Type B pancreatic cell (in vitro differentiated cells): ENCODE measurements at regions not wholly inside any gene's neighbourhood (a gene's known extent, or its start where the extent isn't known, plus 50 kb on each side); places are given as distances from the start of the nearest gene placed in this dataset.

Experiments
- DNase-seq: peaks from one replicate; pipeline ENCODE4 v3.0.0; 2021; ENCODE audit warnings: mixed read lengths; ENCODE audit not compliant: unreplicated experiment; ENCODE audit errors: extremely low spot score
- H3K27ac Mint-ChIP-seq: 2 replicates; pipeline ENCODE4 v1.8.0; 2021; ENCODE audit warnings: mild to moderate bottlenecking, mixed read lengths
- H3K27me3 Mint-ChIP-seq: 2 replicates; pipeline ENCODE4 v1.8.0; 2021; ENCODE audit warnings: mixed read lengths
- H3K36me3 Mint-ChIP-seq: 2 replicates; pipeline ENCODE4 v1.8.0; 2021; ENCODE audit warnings: mixed read lengths
- H3K4me1 Mint-ChIP-seq: one replicate; pipeline ENCODE4 v1.8.0; 2021; ENCODE audit warnings: mixed read lengths; ENCODE audit not compliant: unreplicated experiment
- H3K4me3 Mint-ChIP-seq: 2 replicates; pipeline ENCODE4 v1.8.0; 2021; ENCODE audit warnings: mild to moderate bottlenecking, mixed read lengths
- H3K9me3 Mint-ChIP-seq: 2 replicates; pipeline ENCODE4 v1.8.0; 2021; ENCODE audit warnings: mixed read lengths
- CTCF ChIP-seq: fragments of 200-600 bp; sonication (generic); conservative IDR thresholded peaks from 2 replicates; pipeline ENCODE4 v1.5.0; 2021; ENCODE audit warnings: antibody characterized with exemption, mild to moderate bottlenecking

GRCh38 chr6:12661432-12662089 is 55.0 kb upstream of the PHACTR1 start:
- Mint-ChIP-seq H3K4me1 (peaks cover 19% of the 10 kb centered on the region), H3K4me3 (no peak overlapping the region), H3K36me3 (no peaks in the 10 kb centered on the region), H3K9me3 (peaks cover 5% of the 10 kb centered on the region), H3K27ac (no peak overlapping the region), H3K27me3 (peaks cover 19% of the 10 kb centered on the region)
- no peak for DNase-seq
- TF ChIP-seq CTCF, result no peak
